PC-9 (cell line): ENCODE measurements at regions not wholly inside any gene's neighbourhood (a gene's known extent, or its start where the extent isn't known, plus 50 kb on each side); places are given as distances from the start of the nearest gene placed in this dataset.

ENCODE experiments used
- CTCF ChIP-seq: fragments of 200-600 bp; sonication (generic); conservative IDR thresholded peaks from 2 replicates; pipeline ENCODE4 v1.6.1; 2017; ENCODE audit warnings: mixed run types, antibody characterized with exemption, mild to moderate bottlenecking, moderate library complexity
- EZH2 ChIP-seq: fragments of 200-600 bp; sonication (generic); IDR thresholded peaks from 2 replicates; pipeline ENCODE4 v1.8.0; 2017; ENCODE audit warnings: antibody characterized with exemption, low read depth

GRCh38 chr2:120540719-120541552 is 194.7 kb upstream of the GLI2 start:
- TF ChIP-seq EZH2 (no peak), CTCF (no peak)
